Naive B cell (primary cell): ENCODE measurements at regions not wholly inside any gene's neighbourhood (a gene's known extent, or its start where the extent isn't known, plus 50 kb on each side); places are given as distances from the start of the nearest gene placed in this dataset.
"Not testable (repeated sequence)": the region's sequence is repeated elsewhere in the genome, so short reads cannot be mapped to it uniquely, and the experiment has no call there.

Source experiments
- ATAC-seq, 2 donors: fragments of 150-1000 bp; cut with Tn5 transposase; 2 replicates each; pipeline ENCODE4 v1.10.0; 2021; ENCODE audit warnings: low read depth in 2 of 2, mild to moderate bottlenecking in 2 of 2, moderate library complexity in 2 of 2
- DNase-seq: peaks from one replicate; pipeline ENCODE4 v3.0.0; 2022
- H3K27ac Mint-ChIP-seq, 6 donors: one replicate each; pipeline ENCODE4 v1.8.0; 2020 to 2022; ENCODE audit warnings: mild to moderate bottlenecking in 6 of 6, mixed read lengths in 6 of 6, moderate library complexity in 5 of 6, inconsistent platforms in 2 of 6
- H3K27me3 Mint-ChIP-seq, 3 donors: one replicate each; pipeline ENCODE4 v1.8.0; 2021 to 2022; ENCODE audit warnings: mixed read lengths in 3 of 3, mild to moderate bottlenecking in 1 of 3
- H3K36me3 Mint-ChIP-seq, 2 donors: one replicate each; pipeline ENCODE4 v1.8.0; 2020 to 2022; ENCODE audit warnings: mixed read lengths in 2 of 2, inconsistent platforms in 1 of 2, mild to moderate bottlenecking in 1 of 2
- H3K4me1 Mint-ChIP-seq, 3 donors: one replicate each; pipeline ENCODE4 v1.8.0; 2020 to 2022; ENCODE audit warnings: mixed read lengths in 3 of 3, inconsistent platforms in 1 of 3, mild to moderate bottlenecking in 1 of 3, moderate library complexity in 1 of 3
- H3K4me3 Mint-ChIP-seq, 8 donors: one replicate each; pipeline ENCODE4 v1.8.0; 2020 to 2022; ENCODE audit warnings: mild to moderate bottlenecking in 8 of 8, mixed read lengths in 8 of 8, moderate library complexity in 8 of 8, inconsistent platforms in 2 of 8
- H3K9me3 Mint-ChIP-seq, 7 donors: one replicate each; pipeline ENCODE4 v1.8.0; 2020 to 2022; ENCODE audit warnings: mixed read lengths in 7 of 7, mild to moderate bottlenecking in 5 of 7, inconsistent platforms in 2 of 7, moderate library complexity in 1 of 7

DNA sequence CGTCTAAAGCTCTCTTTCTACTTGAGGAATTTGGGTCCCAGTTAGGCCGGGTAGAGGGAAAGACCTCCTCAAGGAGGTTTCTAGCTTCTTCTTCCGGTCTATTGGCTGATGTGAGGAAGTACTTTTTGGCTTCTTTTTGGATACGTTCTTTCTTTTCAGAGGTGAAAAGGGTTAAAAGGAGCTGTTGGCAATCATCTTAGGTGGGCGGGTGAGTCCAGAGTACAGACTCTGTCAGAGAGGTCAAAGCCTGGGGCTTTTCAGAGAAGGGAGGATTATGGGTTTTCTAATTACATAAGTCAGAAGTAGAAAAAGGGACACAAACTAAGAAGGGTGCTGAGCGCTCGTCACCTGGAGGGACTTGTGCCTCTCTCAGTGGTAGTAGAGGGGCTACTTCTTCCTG lies 117.7 kb downstream of the UNC93B1 start:
- not testable (repeated sequence) for H3K9me3 Mint-ChIP-seq, H3K4me1 Mint-ChIP-seq, DNase-seq, H3K36me3 Mint-ChIP-seq, ATAC-seq, H3K4me3 Mint-ChIP-seq
- Mint-ChIP-seq H3K27ac (peak overlapping the region in 1 of 6 donors; percentile 83), H3K27me3 (peaks cover 37 to 59% (median 49%) of the 10 kb centered on the region in 3 donors)

DNA sequence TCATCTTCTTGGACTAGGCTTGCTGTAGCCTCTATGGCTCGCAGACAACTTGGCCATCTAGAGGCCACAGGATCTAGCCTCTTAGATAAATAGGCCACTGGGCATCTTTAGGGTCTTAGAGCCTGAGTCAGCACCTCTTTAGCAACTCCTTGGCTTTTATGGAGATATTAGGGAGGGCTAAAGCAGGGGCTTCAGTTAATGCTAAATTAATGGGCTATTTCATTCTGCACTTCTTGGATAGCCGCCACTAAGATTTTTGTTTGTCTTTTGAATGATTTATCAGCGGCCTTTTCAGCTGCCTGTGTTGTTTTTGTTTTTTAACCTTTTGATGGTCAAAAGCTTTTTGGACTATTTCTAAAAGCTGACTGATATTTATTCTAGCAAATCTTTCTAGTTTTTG lies 118.3 kb downstream of the UNC93B1 start:
- not testable (repeated sequence) for ATAC-seq, DNase-seq, H3K27ac Mint-ChIP-seq, H3K4me1 Mint-ChIP-seq, H3K4me3 Mint-ChIP-seq, H3K36me3 Mint-ChIP-seq, H3K9me3 Mint-ChIP-seq
- H3K27me3 Mint-ChIP-seq = peaks cover 39 to 59% (median 49%) of the 10 kb centered on the region in 3 donors

DNA sequence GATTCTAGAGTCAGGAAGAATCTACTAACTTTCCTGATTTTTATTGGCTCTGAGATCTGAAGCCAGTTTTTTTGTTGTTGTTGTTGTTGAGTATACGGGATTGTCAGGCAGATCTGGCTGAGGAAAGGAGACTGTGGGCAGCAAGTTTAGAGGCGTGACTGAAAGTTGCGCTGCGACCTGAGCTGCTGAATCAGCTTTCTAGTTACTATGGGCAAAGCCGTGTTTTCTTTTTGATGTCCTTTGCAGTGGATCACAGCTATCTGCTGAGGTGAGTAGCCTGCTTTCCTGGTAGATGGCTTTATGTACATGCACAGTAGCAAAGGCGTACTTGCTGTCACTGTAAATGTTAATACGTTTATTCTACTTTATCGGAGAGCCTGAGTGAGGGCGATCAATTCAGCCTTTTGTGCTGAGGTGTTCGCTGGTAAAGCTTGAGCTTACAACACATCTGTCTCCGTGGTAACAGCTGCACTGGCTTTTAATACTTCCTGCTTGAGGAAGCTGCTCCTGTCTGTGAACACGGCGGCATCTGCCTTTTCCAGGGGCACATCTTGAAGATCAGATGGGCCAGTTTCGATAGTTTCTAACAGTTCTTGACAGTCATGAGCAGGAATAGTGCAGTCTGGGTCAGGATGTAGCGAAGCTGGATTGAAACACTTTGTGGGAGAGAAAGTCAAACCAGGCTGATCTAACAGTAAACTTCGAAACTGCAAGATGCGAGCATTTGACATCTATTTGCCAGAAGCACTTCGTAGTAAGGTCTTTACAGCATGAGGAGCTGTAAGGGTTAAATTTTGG lies 118.9 kb downstream of the UNC93B1 start:
- Mint-ChIP-seq H3K27ac (peak overlapping the region in 1 of 6 donors; percentile 13), H3K27me3 (peaks cover 39 to 59% (median 49%) of the 10 kb centered on the region in 3 donors)
- not testable (repeated sequence) for DNase-seq, H3K36me3 Mint-ChIP-seq, H3K4me3 Mint-ChIP-seq, ATAC-seq, H3K4me1 Mint-ChIP-seq, H3K9me3 Mint-ChIP-seq

DNA sequence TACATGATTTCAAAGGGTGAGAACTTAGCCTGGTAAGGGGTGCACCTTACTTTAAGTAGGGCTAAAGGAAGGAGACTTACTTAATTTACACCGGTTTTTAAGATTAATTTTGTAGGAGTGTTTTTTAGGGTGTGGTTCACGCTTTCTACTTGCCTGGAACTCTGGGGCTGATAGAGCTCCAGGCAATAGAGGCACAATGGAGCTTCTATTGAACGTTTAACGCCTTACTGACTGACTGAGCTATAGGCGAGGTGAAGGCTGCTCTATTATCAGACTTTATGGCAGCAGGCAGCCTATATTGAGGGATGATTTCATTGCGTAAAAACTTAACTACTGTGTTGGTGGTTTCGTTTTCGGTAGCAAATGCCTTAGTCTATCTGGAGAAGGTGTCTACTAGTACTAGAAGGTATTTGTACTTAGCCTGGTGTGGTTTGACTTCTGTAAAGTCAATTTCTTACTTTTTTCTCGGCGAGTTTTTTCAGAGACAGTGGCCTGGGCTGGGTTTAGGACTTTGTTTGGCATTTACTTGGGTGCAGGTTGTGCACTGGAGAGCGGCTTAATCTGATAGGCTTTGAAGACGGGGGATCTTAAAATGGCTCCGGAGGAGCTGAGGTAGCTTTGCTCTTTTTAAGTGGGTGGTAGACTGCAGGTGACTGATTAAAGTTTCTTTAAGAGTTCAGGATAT lies 119.7 kb downstream of the UNC93B1 start:
- H3K9me3 Mint-ChIP-seq, DNase-seq, H3K36me3 Mint-ChIP-seq, H3K4me1 Mint-ChIP-seq, ATAC-seq, H3K4me3 Mint-ChIP-seq: not testable (repeated sequence)
- peak overlapping the region in 2 of 6 donors; percentile 13 to 69 for H3K27ac Mint-ChIP-seq
- H3K27me3 Mint-ChIP-seq = peaks cover 39 to 59% (median 49%) of the 10 kb centered on the region in 3 donors

DNA sequence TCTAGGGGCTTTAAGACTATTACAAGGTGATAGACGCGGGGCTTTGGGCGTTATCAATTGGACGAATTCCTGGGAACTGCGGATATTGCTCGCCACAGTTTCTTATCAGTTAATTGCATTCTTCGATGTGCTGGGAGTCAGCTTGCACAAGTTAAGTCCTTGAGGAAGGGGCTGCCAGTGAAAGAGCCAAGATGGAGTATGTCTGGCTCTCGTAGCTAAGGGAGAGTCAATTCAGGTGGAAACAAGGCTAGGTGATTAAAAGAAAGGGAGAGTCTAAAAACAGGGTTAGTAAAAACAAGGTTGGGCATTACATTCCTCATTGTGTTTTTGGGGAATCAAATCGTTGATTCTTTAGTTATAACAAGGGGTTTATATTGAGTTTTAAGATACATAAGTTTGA lies 121.6 kb downstream of the UNC93B1 start:
- H3K27ac Mint-ChIP-seq, H3K4me3 Mint-ChIP-seq, H3K36me3 Mint-ChIP-seq, H3K9me3 Mint-ChIP-seq, ATAC-seq, H3K4me1 Mint-ChIP-seq, DNase-seq: not testable (repeated sequence)
- H3K27me3 Mint-ChIP-seq = peaks cover 43 to 50% (median 44%) of the 10 kb centered on the region in 3 donors

DNA sequence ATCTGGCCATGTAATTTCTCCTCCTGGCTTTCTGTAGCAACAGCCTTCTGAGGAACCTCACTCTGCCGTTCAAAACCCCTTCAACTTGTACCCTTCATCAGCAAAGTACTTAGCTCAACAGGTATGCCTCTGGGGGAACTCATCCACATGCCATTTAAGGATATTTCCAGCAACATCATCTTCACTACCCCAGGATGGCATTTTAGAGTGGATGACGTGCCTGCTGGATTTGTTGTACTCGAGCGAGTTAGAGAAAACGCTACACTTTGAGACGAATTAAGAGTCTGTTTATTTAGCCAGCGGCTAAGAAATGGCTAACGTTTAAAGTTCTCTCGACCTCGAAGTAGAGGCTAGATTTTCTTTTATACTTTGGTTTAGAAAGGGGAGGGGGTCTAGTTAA lies 122.1 kb downstream of the UNC93B1 start:
- H3K27ac Mint-ChIP-seq, H3K36me3 Mint-ChIP-seq, H3K4me1 Mint-ChIP-seq, ATAC-seq, H3K4me3 Mint-ChIP-seq, DNase-seq, H3K9me3 Mint-ChIP-seq: not testable (repeated sequence)
- H3K27me3 Mint-ChIP-seq = peaks cover 39 to 46% (median 41%) of the 10 kb centered on the region in 3 donors

DNA sequence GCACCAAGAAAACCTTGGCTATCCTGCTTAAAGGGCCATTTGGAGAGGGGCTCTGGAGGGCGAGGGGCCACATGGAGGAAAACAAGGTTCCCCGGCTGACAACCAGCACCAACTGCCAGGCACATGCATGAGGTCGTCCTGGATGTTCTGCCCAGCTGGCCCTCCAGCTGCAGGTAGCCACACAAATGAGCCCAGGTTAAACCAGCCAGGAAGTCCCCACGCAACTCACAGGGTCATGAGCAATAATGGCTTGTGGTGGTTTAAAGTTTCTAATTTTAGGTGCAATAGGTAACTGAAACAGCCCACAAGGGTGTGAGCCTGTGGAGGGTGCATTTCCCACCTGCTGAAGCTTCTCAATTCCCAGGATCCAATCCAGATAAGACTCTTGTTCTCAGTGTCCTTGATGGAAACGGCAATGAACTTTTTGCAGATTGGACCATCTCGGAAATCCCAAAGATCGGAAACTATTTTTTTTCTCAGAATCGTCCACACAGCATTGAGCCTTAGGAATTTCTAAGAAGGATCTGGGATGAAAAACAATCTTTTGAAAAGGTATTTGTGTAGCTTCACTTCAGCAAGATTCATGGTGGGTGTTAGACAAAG lies 123.2 kb downstream of the UNC93B1 start:
- H3K27ac Mint-ChIP-seq, H3K9me3 Mint-ChIP-seq, H3K4me1 Mint-ChIP-seq, DNase-seq, H3K36me3 Mint-ChIP-seq, ATAC-seq, H3K4me3 Mint-ChIP-seq: not testable (repeated sequence)
- H3K27me3 Mint-ChIP-seq = peaks cover 31 to 41% (median 34%) of the 10 kb centered on the region in 3 donors

DNA sequence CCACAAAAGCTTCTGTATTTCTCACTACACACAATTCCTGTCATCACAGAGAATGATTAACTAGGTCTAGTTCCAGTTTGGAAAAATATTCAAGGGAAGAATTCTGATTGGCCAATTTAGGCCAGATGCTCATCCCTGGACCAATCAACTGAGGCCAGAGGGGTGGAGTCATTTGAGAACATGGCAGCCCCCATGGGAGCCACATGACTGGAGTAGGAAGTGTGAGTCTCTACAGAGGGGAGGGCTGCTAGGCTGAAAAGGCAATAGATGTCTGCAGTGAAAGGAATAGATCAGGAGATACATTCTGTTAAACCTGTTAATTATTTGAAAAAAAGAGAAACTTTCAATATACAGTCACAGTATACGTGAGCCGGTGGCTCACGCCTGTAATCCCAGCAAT lies 125.2 kb downstream of the UNC93B1 start:
- H3K27ac Mint-ChIP-seq, H3K4me1 Mint-ChIP-seq, H3K9me3 Mint-ChIP-seq, DNase-seq, H3K4me3 Mint-ChIP-seq, ATAC-seq, H3K36me3 Mint-ChIP-seq: not testable (repeated sequence)
- H3K27me3 Mint-ChIP-seq = peaks cover 15 to 33% (median 24%) of the 10 kb centered on the region in 3 donors

DNA sequence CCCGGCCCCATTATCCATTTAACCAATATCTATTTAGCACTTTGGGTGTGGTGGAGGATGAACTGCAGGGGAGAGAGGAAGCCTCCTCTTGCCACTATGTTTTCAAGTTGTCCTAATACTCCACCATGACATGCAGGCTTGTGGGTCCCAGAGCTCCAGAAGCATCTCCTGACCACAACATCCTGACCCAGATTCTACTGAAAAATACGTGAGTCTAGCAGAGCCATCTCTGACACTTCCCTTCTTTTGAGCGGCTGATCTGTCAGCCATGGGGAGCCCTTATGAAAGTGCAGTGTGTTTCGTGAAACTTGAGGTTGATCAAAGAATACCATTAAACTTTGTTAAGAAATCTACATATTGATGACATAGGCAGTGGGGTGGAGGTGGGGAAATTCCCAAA lies 126.6 kb downstream of the UNC93B1 start:
- not testable (repeated sequence) for H3K27ac Mint-ChIP-seq, DNase-seq, ATAC-seq, H3K36me3 Mint-ChIP-seq, H3K9me3 Mint-ChIP-seq, H3K4me1 Mint-ChIP-seq, H3K4me3 Mint-ChIP-seq
- H3K27me3 Mint-ChIP-seq = peaks cover 4 to 32% (median 21%) of the 10 kb centered on the region in 3 donors

DNA sequence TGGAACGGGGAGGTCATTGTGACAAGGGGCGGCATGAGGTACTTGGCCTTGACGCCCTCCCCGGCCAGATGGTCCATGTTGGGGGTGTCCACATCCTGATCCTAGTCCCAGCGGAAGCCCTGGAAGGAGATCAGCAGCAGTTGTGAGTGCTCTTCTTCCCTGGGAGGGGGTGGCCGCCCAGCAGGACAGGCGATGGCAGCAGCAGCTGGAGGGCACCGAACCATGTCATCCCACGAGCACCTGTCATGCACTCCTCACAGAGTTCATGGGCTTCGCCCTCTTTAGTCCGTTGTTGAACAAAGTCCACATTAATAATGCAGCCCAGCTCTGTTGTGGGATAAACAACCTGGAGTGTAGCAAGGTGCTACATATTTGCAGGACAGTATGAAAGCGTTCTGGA lies 130.7 kb downstream of the UNC93B1 start:
- H3K27ac Mint-ChIP-seq, H3K4me1 Mint-ChIP-seq, H3K4me3 Mint-ChIP-seq, DNase-seq, H3K9me3 Mint-ChIP-seq, ATAC-seq, H3K36me3 Mint-ChIP-seq: not testable (repeated sequence)
- peaks cover 11 to 56% (median 13%) of the 10 kb centered on the region in 3 donors for H3K27me3 Mint-ChIP-seq

DNA sequence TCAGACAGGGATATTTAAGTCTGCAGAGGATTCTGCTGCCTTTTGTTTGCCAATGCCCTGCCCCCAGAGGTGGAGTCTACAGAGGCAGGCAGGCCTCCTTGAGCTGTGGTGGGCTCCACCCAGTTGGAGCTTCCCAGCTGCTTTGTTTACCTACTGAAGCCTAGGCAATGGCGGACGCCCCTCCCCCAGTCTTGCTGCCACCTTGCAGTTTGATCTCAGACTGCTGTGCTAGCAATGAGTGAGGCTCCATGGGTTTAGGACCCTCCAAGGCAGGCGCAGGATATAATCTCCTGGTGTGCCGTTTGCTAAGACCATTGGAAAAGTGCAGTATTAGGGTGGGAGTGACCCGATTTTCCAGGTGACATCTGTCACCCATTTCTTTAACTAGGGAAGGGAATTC lies 132.7 kb downstream of the UNC93B1 start:
- not testable (repeated sequence) for H3K4me1 Mint-ChIP-seq, H3K9me3 Mint-ChIP-seq, DNase-seq, H3K4me3 Mint-ChIP-seq, ATAC-seq, H3K36me3 Mint-ChIP-seq, H3K27ac Mint-ChIP-seq
- peaks cover 18 to 70% (median 19%) of the 10 kb centered on the region in 3 donors for H3K27me3 Mint-ChIP-seq

DNA sequence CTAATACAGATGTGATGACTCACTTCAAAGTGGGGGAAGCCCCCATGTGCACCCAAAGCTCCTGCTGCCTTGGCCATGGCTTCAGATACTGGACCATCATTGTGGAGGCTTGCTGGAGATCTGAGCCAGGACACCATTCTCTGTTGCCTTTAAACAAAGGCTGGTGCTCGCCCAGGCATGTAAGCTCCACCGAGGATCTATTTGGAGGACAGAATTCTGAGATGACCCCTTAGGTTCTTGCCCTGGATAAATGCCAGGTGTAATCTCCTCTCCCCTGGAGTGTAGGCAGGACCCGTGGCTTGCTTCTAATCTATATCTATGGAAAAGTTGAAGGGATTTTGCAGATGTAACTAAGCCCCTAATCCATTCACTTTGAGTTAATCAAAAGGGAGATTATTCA lies 141.0 kb downstream of the UNC93B1 start:
- not testable (repeated sequence) for H3K36me3 Mint-ChIP-seq, DNase-seq, H3K4me1 Mint-ChIP-seq, H3K4me3 Mint-ChIP-seq, H3K27ac Mint-ChIP-seq, H3K9me3 Mint-ChIP-seq, ATAC-seq
- H3K27me3 Mint-ChIP-seq = peaks cover 12 to 31% (median 15%) of the 10 kb centered on the region in 3 donors

DNA sequence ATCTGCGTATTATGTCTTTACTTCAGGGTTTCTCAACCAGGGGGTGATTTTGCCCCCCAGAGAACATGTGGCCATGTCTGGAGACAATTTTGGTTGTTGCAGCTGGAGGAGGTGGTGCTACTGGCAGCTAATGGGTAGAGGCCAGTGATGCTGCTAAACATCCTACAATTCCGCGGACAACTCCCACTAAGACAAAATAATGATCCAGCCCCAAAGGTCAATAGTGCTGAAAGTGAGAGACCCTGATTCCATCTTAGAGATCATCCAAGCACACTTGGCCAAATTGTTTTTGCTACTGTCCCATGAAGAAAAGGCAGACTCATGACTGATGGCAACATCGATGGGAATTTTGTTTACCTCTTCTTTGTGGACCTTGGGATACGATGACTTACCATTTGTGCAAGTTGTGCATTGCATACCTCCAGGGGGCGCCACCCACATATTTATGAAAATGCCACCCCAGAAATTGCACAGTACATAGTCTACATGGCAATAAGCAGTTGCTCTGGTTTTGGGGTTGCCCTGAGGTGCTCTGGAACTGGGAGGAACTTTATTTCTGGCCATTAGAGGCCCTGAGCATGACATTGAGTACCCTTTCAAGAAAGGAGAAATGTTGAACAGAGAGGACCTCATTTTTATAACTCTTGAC lies 144.3 kb downstream of the UNC93B1 start:
- not testable (repeated sequence) for ATAC-seq, H3K36me3 Mint-ChIP-seq, H3K4me1 Mint-ChIP-seq, H3K4me3 Mint-ChIP-seq, H3K9me3 Mint-ChIP-seq, H3K27ac Mint-ChIP-seq
- peak; percentile 14 for DNase-seq
- H3K27me3 Mint-ChIP-seq = peaks cover 14 to 34% (median 28%) of the 10 kb centered on the region in 3 donors
